PC-3 (cell line): ENCODE measurements at regions not wholly inside any gene's neighbourhood (a gene's known extent, or its start where the extent isn't known, plus 50 kb on each side); places are given as distances from the start of the nearest gene placed in this dataset.

ENCODE experiments used
- ATAC-seq: fragments of 200-7000 bp; cut with Tn5 transposase; 2 replicates; pipeline ENCODE4 v1.9.1; 2020; ENCODE audit warnings: mild to moderate bottlenecking, moderate library complexity
- BruUV-seq: library from RNA; stranded (reverse); fragments of 400-500 nt; replicated peaks from 2 replicates; lab custom pipeline; 2021; lab: Mats Ljungman, UMichigan
- CTCF ChIA-PET: fragments of 300-600 bp; sonication (Branson Sonifier 250); formaldehyde crosslinking; loops from one replicate; lab custom pipeline; 2022; ENCODE audit warnings: antibody characterized with exemption; lab: Charles Lee
- POLR2A ChIA-PET: fragments of 300-600 bp; sonication (Branson Sonifier 250); formaldehyde crosslinking; loops from one replicate; lab custom pipeline; 2022; ENCODE audit warnings: antibody characterized with exemption; ENCODE audit not compliant: unreplicated experiment; lab: Charles Lee
- DNase-seq: peaks from one replicate; pipeline ENCODE4 v3.0.0-alpha.2; 2015
- H2AFZ ChIP-seq: fragments of 300-600 bp; sonication (generic); 2 replicates; pipeline ENCODE4 v1.6.0; 2016; ENCODE audit warnings: antibody characterized with exemption, low read length
- H3F3A ChIP-seq: fragments of 300-600 bp; sonication (generic); one replicate; pipeline ENCODE4 v1.6.0; 2017; ENCODE audit warnings: antibody characterized with exemption, low read length, control low read depth, mild to moderate bottlenecking; ENCODE audit not compliant: unreplicated experiment
- H3K27ac ChIP-seq: fragments of 300-600 bp; sonication (generic); 2 replicates; pipeline ENCODE4 v1.5.1; 2016; ENCODE audit warnings: mild to moderate bottlenecking, low read length
- H3K27me3 ChIP-seq: fragments of 300-600 bp; sonication (generic); 2 replicates; pipeline ENCODE4 v1.6.1; 2016; ENCODE audit warnings: low read length, mixed read lengths
- H3K36me3 ChIP-seq: fragments of 300-600 bp; sonication (generic); 2 replicates; pipeline ENCODE4 v1.6.1; 2016; ENCODE audit warnings: low read depth, mixed run types, low read length, mixed read lengths
- H3K4me1 ChIP-seq: fragments of 300-600 bp; sonication (generic); 2 replicates; pipeline ENCODE4 v1.5.1; 2016; ENCODE audit warnings: low read length; ENCODE audit not compliant: insufficient read depth
- H3K4me2 ChIP-seq: fragments of 300-600 bp; sonication (generic); 2 replicates; pipeline ENCODE4 v1.6.0; 2016; ENCODE audit warnings: low read length
- H3K4me3 ChIP-seq: fragments of 300-600 bp; sonication (generic); 2 replicates; pipeline ENCODE4 v1.5.1; 2016; ENCODE audit warnings: mild to moderate bottlenecking, low read length, mixed read lengths
- H3K79me2 ChIP-seq: fragments of 300-600 bp; sonication (generic); 2 replicates; pipeline ENCODE4 v1.6.1; 2017; ENCODE audit warnings: low read length, mixed read lengths
- H3K9ac ChIP-seq: fragments of 300-600 bp; sonication (generic); 2 replicates; pipeline ENCODE4 v1.6.0; 2016; ENCODE audit warnings: mild to moderate bottlenecking, low read length
- H3K9me2 ChIP-seq: fragments of 300-600 bp; sonication (generic); replicated peaks from 2 replicates; pipeline ENCODE4 v1.6.1; 2016; ENCODE audit warnings: mixed run types, low read length, mixed read lengths
- H3K9me3 ChIP-seq: fragments of 300-600 bp; sonication (generic); 2 replicates; pipeline ENCODE4 v1.6.1; 2016; ENCODE audit warnings: low read length, mixed read lengths
- H4K20me1 ChIP-seq: fragments of 300-600 bp; sonication (generic); 2 replicates; pipeline ENCODE4 v1.6.1; 2016; ENCODE audit warnings: low read length, mixed read lengths
- EZH2 ChIP-seq: fragments of 300-600 bp; sonication (generic); IDR thresholded peaks from one replicate; pipeline ENCODE4 v1.6.1; 2017; ENCODE audit warnings: antibody characterized with exemption, mild to moderate bottlenecking, low read length; ENCODE audit not compliant: unreplicated experiment
- EZH2phosphoT487 ChIP-seq: fragments of 300-600 bp; sonication (generic); IDR thresholded peaks from 2 replicates; pipeline ENCODE4 v1.6.1; 2018; ENCODE audit warnings: mild to moderate bottlenecking, antibody characterized with exemption, low read length, borderline replicate concordance
- intact Hi-C: fragments of 100-400 bp; cut with micrococcal nuclease; formaldehyde crosslinking; loops from 2 replicates; pipeline ENCODE4 v1.9.0; 2023
- TF ChIP-seq, protein P1 (sequence below): fragments of 300-600 bp; sonication (generic); conservative IDR thresholded peaks from 2 replicates; pipeline ENCODE4 v1.5.1; 2017; ENCODE audit warnings: antibody characterized with exemption, low read depth, mild to moderate bottlenecking, low read length

DNA sequence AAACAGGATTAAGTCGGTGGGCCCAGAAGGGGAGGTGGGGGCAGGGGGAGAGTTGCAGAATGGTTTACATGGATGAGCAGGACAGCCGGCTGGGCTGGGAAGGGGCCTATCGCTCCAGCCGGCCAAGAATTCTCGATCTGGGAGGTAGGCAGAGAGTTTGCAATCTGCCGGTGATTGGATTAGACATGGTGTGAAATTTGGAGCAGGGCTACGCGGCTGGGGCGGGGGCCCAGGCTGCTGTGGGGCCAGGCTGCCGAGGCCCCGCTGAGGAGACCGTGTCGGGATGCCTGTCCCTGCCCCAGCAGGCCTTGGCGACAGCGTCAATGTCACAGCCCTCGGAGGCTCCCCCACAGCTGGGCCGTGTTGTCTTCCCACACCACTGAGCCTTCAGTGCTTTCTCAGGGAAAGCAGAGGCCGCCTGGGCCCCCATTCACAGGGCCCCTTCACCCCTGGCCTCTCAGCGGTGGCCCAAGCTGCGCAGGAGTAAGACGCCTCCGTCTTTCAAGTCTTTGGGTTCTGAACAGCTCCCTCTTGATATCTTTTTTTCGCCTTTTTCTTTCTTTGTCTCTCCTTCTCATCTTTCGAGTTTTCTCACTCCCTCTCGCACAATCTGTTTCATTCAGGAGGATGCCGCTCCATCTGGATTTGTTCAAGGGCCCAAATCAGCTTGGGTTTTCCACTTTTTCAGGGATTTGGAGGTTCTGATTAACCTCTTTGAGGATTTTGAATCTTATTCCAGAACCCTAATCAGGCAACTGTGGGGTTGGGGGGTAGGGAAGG, 117.5 kb upstream of the PARP11 start:
- no peaks in the 10 kb centered on the region for H3K9me2 ChIP-seq
- H3K27me3 ChIP-seq, result peaks cover 38% of the 10 kb centered on the region
- ChIA-PET POLR2A (no interaction called here), CTCF (no interaction called here)
- no peak overlapping the region for H3K4me3 ChIP-seq
- no peaks in the 10 kb centered on the region for H3F3A ChIP-seq
- ATAC-seq (no peak), DNase-seq (no peak)
- H3K79me2 ChIP-seq, result no peaks in the 10 kb centered on the region
- H3K9ac ChIP-seq, result no peak overlapping the region
- H3K27ac ChIP-seq, result no peak overlapping the region
- H3K4me1 ChIP-seq, result no peaks in the 10 kb centered on the region
- no peaks in the 10 kb centered on the region for H3K9me3 ChIP-seq
- no peak overlapping the region for H2AFZ ChIP-seq
- no TSS peak for BruUV-seq
- H4K20me1 ChIP-seq, result no peaks in the 10 kb centered on the region
- intact Hi-C loops, result no loop called here
- TF ChIP-seq, protein P1, sequence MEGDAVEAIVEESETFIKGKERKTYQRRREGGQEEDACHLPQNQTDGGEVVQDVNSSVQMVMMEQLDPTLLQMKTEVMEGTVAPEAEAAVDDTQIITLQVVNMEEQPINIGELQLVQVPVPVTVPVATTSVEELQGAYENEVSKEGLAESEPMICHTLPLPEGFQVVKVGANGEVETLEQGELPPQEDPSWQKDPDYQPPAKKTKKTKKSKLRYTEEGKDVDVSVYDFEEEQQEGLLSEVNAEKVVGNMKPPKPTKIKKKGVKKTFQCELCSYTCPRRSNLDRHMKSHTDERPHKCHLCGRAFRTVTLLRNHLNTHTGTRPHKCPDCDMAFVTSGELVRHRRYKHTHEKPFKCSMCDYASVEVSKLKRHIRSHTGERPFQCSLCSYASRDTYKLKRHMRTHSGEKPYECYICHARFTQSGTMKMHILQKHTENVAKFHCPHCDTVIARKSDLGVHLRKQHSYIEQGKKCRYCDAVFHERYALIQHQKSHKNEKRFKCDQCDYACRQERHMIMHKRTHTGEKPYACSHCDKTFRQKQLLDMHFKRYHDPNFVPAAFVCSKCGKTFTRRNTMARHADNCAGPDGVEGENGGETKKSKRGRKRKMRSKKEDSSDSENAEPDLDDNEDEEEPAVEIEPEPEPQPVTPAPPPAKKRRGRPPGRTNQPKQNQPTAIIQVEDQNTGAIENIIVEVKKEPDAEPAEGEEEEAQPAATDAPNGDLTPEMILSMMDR, result no peak
- TF ChIP-seq EZH2phosphoT487 (no peak), EZH2 (no peak)
- no peaks in the 10 kb centered on the region for H3K36me3 ChIP-seq
- no peak overlapping the region for H3K4me2 ChIP-seq

DNA sequence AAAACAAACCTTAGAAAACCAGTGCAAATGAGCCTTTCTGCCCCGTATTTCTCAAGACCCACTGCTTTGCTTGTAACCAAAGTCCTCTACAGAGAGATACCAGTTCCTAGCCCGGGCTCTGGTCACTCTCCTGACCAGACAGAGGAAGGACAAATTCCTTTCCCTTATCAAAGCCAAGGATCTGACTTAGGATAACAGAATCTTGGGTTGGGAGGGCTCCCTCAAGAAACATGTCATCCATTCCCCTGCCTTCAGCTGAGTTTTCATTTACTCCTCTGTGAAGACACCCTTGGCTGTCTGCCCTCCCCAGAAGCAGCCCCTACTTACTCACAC, 116.0 kb upstream of the PARP11 start:
- no peak overlapping the region for H3K4me3 ChIP-seq
- DNase-seq (no peak), ATAC-seq (no peak)
- ChIA-PET POLR2A (no interaction called here), CTCF (no interaction called here)
- H3K27ac ChIP-seq, result no peak overlapping the region
- no peak overlapping the region for H3K4me2 ChIP-seq
- no peaks in the 10 kb centered on the region for H3K4me1 ChIP-seq
- H3K27me3 ChIP-seq, result peaks cover 38% of the 10 kb centered on the region
- H3K36me3 ChIP-seq, result no peaks in the 10 kb centered on the region
- no peak overlapping the region for H2AFZ ChIP-seq
- no peaks in the 10 kb centered on the region for H3K79me2 ChIP-seq
- BruUV-seq, result no TSS peak
- intact Hi-C loops, result no loop called here
- no peak for TF ChIP-seq EZH2phosphoT487
- H3K9me3 ChIP-seq, result no peaks in the 10 kb centered on the region
- no peaks in the 10 kb centered on the region for H3K9me2 ChIP-seq
- no peaks in the 10 kb centered on the region for H3F3A ChIP-seq
- H4K20me1 ChIP-seq, result no peaks in the 10 kb centered on the region
- H3K9ac ChIP-seq, result no peak overlapping the region

DNA sequence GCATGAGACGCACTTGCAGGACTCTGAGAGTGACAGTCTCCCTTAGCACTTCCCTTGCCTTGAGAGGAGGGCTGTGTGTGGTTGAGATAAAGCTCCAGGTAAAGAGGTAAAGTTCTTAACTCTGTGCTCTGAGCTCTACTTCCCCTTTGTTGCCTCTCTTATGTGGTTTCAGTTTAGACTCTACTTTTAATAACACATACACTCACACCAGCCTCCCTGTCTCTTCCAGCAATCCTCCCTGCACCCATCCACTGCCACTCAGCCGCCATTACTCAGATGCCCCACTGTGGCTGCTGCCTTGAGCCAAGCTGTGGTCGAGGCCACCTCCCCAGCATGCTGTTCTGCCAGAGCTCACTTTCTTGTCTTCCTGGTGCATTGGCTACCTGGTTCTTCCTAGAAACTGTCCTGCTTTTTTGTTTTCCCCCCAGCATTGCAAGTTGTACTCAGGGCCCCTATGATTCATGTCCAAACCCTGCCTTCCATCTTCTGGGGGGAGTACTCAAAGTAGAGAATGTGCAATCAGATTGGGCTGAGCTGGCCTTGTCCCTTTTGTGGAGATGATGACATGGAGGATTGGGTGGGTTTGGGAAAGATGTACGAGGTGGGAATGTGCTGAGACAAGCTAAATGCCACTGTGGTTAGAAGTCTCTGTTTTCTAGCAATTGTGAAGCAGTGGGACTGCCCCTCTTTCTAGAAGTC, 115.5 kb upstream of the PARP11 start:
- Histone ChIP-seq H3K27ac (no peak overlapping the region), H3K9me2 (no peaks in the 10 kb centered on the region), H3K79me2 (no peaks in the 10 kb centered on the region), H2AFZ (no peak overlapping the region), H3F3A (no peaks in the 10 kb centered on the region), H3K9ac (no peak overlapping the region), H3K36me3 (no peaks in the 10 kb centered on the region), H3K4me1 (no peaks in the 10 kb centered on the region), H3K4me3 (no peak overlapping the region), H3K9me3 (no peaks in the 10 kb centered on the region), H3K4me2 (no peak overlapping the region), H4K20me1 (no peaks in the 10 kb centered on the region), H3K27me3 (peaks cover 38% of the 10 kb centered on the region)
- intact Hi-C loops, result no loop called here
- TF ChIP-seq, protein P1, result no peak
- TF ChIP-seq EZH2, result no peak
- TF ChIP-seq EZH2phosphoT487, result no peak
- no TSS peak for BruUV-seq
- ChIA-PET CTCF (no interaction called here), POLR2A (no interaction called here)
- no peak for DNase-seq
- ATAC-seq, result no peak
